Amniotic stem cell (primary cell): ENCODE measurements at regions not wholly inside any gene's neighbourhood (a gene's known extent, or its start where the extent isn't known, plus 50 kb on each side); places are given as distances from the start of the nearest gene placed in this dataset.

Experiments
- DNase-seq: peaks from one replicate; lab custom pipeline; 2025; lab: John Stamatoyannopoulos, UW

DNA sequence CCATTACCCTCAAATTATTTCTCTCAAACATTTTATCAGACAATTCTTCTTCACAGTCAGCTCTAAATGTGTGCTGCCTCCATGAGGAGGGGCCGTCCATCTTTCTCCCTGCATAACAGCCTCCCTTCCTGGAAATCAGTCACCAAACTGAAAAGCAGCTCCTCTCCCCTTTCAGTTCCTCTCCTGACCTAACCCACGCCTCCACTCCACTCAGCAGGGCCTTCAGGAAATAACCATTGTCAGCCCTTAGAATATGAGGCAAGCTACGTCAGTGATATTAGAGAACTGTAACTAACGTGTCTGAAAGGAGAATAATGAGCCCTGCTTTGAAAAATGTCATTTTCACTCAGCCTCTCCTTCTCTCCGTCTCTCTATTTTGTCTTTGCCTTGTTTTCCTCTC lies 116.2 kb downstream of the OLFM4 start:
- DNase-seq: no peak

DNA sequence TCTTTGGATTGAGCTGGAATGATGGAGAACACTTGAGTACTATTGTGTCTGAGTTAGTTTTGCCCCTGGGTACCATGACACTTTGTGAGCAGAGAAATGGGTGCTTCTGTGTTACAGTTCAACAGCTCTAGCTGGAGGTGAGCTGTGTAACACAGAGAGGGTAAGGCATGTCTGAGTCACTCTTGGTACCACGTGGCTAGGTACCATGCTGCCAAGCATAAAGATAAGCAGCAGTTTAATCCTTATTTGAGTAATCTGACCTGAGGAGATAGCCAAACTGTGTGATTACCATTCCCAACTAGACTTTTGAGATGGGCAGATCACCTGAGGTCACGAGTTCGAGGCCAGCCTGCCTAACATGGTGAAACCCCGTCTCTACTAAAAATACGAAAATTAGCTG lies 122.0 kb downstream of the OLFM4 start:
- no peak for DNase-seq

DNA sequence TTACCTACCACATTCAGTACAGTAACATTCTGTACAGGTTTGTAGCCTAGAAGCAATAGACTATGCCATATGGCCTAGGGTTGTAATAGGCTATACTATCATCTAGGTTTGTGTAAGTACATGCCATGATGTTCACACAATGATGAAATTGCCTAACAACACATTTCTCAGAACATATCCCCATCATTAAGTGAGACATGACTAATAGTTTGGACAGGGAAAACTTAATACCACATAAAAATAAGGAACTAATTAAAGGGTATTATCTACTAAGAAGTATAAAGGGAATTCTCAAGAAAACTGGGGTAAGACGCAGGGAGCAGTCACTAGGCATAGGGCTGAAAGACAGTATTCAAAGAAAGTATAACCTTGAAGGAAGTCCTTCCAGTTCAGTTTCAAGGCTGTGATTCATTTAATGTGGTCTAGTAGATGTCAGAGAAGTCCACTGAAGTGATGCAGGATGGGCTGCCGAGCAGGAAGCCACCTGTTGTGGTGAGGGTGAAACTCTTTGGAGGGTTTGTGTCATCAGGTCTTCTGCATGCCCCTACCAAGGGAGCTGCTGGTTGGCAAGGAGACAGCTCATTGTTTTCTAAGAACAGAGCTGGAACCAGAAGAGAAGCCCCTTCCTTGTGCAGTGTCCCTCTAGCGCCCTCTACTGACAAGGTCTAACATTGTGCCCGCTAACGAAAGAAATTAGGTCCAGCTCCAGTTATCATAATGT lies 122.9 kb downstream of the OLFM4 start:
- no peak for DNase-seq

DNA sequence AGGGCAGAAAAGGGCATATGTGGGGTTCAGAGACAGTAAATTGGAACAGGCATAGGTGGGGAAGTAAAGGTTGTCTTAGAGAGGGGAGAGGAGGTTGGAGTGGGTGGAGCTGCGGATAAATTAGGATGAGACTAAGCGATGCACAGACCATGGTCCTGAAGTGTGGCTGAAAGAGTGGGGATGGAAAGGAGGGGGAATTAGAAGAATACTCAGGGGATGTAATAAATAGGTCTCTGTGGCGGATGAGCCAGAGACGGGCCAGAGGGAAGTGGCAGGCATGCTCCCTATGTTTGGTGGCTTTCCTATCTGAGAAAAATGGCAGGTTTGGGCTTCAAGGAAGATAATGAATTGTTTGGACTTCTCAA lies 123.4 kb downstream of the OLFM4 start:
- no peak for DNase-seq

DNA sequence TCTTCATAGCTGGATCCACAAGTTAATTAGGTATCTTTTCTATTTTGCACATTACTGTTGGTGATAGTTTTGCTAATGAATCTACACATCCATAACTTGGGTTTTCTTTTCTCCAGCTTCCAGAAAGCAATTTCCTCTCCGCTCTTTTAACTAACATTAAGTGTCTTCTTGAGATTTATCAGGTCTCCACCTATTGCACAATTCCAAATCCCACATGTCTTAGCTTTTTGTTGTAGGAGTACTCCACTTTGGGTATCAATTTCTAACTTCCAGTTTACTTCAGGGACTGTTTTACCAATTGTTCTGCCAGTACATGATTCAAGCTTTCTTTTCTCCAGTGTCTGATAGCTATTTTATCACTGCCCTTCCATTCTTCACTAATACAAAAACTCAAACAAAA lies 129.6 kb downstream of the OLFM4 start:
- DNase-seq: no peak

DNA sequence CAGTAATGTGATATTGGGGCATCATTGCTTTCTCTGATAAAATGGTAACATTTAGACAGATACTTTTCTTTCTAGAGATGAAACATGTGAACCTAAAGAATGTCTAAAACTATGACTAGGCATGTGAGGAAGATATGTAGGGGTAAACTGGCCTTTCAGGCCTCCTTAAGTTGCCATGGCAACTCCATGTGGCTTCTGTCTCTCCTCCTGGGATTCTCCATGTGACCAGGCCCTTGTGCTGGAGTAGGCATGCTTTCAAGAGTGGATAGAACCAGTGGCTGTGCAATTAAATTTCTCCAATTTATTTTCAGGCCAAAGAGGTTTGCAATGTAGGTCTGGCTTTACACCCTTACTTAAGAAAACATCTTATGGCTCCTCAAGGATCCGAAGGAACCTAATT lies 130.8 kb downstream of the OLFM4 start:
- DNase-seq: no peak

DNA sequence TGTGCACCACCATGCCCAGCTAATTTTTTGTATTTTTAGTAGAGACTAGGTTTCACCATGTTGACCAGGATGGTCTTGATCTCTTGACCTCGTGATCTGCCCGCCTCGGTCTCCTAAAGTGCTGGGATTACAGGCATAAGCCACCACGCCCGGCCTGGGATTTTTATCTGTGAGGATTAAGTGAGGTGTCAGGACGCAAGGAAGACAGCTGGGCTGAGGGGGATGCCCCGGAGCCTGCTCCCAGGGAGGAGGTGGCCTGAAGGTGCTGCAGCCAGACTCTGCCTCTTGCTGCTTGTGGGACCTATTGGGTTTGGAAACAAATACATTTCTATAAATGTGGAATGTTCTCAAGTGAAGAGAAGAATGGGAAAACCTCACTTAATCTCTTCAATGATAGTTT lies 131.6 kb downstream of the OLFM4 start:
- DNase-seq: no peak

DNA sequence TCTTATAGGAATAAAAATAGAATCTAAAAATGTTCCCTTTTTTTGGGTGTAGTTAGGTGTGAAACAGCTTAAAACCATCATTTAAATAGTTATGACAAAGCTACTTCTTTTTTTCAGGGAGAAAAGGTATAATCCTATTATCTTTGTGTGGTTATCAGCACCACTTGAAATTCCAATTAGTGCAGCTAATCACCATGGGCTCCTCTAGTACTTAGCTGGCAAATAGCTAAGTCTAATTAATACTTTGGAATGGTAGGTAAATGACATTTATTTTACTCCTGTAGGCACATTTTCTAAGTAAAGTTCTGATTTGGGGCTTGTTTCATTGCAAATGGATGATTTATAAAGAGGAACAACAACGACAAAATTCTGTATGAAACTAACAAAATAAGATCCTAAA lies 132.6 kb downstream of the OLFM4 start:
- no peak for DNase-seq

DNA sequence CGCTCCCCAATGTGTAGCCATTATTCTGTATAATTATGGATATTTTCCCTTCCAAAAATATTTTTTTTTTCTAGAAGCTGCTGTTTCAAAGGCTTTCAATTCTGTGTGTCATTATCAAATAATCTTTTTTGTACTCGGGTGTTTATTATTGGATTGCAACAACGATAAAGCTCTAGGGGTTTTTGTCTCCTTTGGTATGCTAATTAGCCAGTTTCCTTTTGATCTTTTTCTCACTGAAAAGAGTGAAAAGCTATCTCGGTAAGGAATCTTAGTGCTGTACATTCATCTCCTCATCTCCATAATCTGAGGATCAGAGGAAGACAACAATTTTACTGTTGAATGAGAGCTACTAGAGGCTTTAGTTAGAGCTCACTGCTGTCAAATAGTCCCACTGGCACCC lies 136.6 kb downstream of the OLFM4 start:
- DNase-seq: no peak

DNA sequence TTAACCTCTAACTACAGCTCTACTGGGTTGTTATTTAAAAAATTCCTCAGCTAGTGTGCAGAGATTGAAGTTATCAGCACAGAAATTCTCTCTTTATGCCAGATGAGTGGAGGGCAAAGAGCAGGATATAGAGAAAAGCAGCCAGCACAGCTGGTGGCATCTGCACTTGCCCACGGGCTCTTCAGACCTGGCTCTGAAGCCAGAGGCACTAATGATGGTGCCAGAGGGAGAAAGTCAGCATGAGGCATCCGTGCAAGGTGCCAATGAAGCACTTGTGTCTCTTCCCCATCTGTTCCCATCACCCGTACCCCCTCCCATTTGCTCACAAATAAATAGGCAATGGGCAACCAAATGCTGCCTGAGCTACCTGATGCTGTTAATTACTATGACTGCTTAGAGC lies 138.9 kb downstream of the OLFM4 start:
- no peak for DNase-seq

DNA sequence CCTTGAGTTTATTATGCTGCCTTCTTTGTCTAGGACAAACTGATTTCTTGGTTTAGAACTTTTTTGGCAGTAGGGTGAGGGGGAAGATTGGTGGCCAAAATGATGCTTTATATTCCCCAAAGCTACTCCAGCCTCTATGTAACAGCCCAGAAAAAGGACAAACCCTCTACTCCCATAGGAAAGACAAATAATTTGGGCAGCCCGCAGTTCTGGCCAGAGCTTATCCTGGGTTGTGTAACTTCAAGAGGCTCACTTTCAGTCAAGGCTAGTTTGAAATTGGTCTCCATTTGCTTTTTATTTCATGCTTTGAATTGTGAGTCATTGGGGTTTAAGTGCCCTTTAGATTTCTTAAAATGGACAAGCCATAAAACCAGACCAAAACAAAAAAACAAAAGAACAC lies 142.3 kb downstream of the OLFM4 start:
- DNase-seq: no peak

DNA sequence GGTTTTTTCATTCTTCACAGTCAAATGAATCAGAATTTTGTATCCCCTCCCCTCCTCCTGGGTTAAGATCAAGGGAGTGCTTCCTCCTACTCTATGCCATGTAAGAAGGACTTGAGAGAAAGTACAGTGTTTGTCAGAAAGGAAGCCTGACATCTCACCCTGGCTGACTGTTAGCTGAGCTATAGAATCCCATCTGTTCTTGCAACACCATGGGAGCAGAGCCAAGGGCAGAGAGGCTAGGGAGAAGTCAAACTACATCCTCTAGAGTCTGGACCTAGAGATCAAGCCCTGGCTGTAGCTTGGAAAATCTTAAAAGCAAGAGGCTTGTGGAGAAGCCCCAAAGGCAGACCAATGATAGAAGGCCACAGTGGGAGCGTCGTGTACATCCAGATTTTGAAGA lies 145.9 kb downstream of the OLFM4 start:
- no peak for DNase-seq

DNA sequence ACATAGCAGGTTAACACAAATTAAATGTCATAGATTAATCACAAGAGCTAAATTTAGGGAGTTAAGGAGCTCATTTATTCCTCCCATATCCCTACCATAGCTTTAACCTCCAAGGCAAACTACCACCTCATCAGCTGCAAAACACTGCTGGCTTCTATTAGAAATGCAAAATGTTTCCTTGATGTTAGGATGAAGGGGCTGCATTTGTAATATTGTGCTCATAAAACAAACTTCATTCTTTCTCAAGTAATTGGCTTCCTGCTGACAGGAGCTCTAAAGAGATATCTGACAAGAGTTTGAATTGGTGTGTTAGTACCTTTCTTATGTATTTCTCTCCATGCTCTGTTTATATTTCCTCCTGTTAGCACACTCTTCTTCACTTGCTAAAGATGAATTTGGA lies 152.1 kb downstream of the OLFM4 start:
- DNase-seq: no peak

DNA sequence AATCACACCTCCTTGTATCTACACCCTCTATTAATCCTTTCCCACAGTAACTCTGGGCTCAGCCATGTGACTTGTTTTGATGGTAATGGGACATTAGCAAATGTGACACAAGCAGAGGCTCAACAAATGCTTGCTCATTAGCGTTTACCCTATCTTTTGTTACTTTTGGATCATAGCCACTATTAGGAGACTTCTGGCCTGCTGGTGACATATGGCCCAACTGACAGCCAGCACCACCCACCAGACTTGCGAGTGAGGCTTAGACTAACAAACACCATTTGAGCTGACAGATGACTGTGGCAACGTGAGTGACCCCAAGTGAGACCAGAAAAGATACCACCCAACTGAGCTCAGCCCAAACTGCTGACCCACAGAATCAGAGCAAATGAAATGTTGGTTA lies 154.1 kb downstream of the OLFM4 start:
- no peak for DNase-seq

DNA sequence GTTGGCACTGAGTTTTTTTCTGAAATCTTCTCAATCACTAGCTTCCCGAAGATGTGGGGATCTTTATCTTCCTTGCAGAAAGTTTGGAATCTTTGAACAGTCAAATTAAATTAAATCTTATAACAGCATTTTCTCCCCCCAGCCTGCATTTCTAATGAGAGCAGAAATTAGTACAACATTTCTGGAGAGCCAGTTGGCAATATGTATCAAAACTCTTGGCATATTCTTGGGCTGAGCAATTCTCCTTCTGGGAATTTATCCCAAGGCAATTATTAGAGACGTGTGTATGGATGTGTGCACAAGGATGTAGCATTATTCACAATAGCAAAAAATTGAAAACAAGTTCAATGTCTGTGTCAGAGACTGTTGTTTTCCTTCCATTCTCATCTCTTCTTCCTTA lies 159.5 kb downstream of the OLFM4 start:
- no peak for DNase-seq

DNA sequence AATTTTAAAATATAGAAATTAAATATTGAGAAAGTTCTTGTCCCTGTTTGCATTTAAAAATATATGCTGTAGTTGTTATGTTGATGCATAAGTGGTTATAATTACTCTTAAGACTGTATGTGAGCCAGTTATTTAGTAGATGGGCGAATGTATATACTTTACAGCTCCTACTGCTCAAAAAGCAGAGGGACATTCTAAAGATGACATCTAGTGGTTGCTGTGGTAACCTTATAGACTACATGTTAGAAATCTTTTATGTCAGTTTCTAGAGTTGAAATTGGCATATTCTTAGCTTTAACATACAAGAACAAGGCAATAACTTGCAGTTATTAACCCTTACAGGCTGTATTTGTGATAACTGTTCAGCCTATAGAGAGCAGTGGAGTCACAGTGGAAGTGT lies 160.5 kb downstream of the OLFM4 start:
- DNase-seq: no peak

DNA sequence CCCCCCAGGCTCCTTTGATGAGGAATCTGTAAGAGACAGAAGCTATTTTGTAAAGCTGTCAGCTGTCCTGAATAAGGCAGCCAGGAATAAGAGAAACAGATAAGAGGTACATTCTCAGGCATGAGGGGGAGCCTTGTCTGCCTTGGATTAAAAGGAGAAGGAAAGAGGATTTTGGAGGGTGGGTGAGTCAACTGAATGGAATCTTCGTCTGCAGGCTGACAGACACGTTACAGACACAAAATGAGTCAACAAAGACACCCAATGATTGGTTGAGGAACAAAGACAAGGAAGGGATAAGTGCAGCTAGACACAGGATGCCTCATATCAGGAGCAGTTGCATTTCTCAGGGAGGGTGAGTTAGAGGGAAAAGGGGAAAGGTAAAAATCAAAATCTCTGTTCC lies 162.5 kb downstream of the OLFM4 start:
- no peak for DNase-seq

DNA sequence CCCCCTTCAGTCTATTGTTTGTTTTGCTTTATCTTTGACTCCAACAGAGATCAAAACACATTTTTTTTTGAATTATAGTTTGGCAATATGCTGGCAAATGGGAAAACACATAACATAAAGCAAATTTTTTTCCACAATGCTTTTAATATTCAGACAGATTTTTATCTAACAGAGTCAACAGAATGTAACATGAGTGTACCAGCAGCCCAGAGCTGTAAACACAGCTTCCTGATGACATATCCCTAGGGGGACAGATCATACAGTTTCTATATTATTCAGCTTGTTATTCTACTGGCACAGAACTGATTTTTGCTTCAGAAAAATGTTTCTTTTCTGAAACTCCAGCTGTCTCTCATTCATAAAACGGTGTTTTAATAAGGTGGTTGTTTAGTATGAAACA lies 168.8 kb downstream of the OLFM4 start:
- DNase-seq: no peak

DNA sequence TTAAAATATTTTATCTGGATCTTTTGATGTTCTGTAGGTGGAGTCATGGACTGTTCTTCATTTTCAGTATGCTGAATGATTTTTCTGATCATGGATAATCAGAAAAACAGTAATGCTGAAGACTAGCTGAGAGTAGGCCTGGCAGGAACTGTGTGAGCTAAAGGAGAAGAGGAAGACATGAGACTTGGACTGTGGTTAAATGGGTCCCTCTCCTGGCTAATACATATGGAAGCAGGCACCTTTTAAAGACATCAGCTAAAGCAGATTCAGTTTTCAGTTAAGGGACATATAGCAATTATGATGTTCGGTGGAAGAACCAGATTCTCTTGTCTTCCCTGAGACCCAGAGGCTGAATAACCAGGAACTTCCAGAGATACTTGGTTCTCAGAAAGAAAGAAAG lies 169.4 kb downstream of the OLFM4 start:
- no peak for DNase-seq

DNA sequence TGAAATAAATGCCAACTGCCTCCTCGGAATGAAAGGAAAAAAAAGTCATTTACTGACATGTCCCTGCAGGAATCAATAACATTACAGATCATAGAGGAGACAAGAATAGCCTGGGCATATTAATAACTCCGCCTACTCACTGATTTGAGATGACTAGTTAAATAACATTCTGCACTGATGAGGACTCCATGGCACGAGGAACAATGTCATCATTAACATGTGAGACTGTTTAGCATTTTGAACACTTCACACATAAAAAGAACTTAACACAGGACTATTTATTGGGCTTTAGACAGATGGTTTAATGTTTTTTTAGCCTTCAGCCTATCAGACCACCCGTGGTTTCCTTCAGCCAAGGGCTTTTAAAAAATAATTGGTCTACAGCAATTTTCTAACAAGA lies 170.1 kb downstream of the OLFM4 start:
- no peak for DNase-seq

DNA sequence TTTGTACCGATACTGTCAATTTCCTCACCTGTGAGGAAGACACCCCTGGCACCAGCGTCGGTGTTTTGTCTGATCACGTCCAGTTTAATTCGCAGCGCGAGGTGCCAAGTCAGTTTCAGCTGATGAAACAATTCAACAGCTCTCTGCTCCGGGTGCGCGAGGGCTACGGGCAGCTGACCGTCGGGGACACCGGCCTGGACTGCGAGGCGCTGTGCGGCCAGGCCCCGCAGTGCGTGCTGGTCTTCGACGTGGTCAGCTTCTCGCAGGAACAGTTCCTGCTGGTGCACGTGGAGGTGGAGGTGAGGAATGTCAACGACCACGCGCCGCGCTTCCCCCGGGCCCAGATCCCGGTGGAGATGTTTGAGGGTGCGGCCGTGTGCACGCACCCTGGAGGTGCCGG lies 171.5 kb downstream of the OLFM4 start:
- DNase-seq: no peak

DNA sequence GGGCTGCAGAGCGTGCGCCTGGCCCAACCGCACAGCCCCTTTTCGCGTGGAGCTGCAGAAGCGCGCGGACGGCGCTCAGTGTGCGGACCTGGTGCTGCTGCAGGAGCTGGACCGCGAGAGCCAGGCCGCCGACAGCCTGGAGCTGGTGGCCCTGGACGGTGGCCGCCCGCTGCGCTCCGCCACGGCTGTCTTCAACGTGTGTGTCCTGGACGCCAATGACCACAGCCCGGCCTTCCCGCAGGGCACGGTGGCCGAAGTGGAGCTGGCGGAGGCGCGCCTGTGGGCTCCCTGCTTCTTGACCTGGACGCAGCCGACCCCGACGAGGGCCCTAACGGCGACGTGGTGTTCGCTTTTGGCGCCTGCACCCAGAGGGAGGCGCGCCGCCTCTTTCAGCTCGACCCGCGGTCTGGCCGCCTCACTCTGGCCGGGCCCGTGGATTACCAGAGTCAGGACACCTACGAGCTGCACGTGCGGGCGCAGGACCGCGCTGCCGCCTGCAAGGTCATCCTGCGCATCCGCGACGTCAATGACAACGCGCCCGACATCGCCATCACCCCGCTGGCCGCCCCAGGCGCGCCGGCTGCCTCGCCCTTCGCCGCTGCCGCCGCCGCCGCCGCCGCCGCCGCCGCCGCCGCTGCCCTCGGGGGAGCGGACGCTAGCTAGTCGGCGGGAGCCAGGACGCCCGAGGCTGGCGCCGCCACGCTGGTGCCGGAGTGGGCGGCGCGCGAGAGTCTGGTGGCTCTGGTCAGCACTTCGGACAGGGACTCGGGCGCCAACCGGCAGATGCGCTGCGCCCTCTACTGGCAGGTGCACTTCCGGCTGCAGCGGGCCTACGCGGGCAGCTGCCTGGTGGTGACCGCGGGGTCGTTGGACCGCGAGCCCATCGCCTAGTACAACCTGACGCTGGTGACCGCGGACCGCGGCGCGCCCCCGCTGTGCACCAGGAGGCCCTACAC lies 172.2 kb downstream of the OLFM4 start:
- DNase-seq: no peak

DNA sequence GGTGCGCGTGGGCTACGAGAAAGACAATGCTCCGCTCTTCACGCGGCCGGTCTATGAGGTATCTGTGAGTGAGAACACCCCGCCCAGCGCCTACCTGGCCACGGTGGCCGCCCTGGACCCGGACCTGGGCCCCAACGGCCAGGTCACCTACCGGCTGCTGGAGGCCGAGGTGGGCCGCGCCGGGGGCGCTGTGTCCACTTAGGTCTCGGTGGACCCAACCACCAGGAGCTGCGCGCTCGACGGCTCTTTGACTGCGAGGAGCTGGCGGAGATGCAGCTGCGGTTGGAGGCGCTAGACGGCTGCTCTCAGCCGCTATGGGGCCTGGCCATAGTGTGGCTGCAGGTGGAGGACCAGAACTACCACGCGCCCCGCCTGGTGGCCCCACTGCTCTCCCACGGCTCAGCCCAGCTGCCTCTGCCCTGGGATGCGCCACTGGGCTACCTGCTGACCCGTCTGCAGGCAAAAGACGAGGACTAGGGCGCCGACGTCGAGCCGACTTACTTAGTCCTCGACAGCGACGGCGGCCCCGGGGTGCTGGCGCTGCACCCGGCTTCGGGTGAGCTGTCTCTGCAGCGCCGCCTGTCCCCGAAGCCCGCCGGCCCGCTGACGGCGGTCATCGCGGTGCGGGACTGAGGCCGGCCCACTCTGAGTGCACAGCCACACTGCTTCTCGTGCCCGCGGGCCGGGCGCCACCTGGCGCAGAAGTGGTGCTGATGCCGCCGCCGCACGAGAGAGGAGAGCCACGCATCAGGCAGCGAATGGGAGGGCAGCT lies 173.0 kb downstream of the OLFM4 start:
- no peak for DNase-seq
